ENCODE measurements at regions not wholly inside any gene's neighbourhood (a gene's known extent, or its start where the extent isn't known, plus 50 kb on each side); places are given as distances from the start of the nearest gene placed in this dataset.

GRCh38 chr9:88033359-88033702 is 59.0 kb upstream of the CDK20 start:
- Histone ChIP-seq H4K8ac (ENCODE audit: extremely low read depth, insufficient read depth, low read length) (no peak overlapping the region), H3K23me2 (ENCODE audit: low read depth, low read length) (no peaks in the 10 kb centered on the region), H3K27me3 (replicated peaks in 1 of 4; ENCODE audit: control insufficient read depth in 3 of 4, extremely low read depth in 1 of 4, insufficient read depth in 3 of 4, low read length in 3 of 4) (no peaks in the 10 kb centered on the region), H3K4ac (replicated peaks; ENCODE audit: insufficient read length, low read depth, low read length) (no peak overlapping the region), H2BK20ac (ENCODE audit: low read length) (no peak overlapping the region), H3K4me2 (ENCODE audit: insufficient read depth in 1 of 2, low read depth in 2 of 2, low read length in 2 of 2) (no peak overlapping the region), H2BK5ac (ENCODE audit: low read depth, low read length) (no peak overlapping the region), H2AFZ (ENCODE audit: low read length) (no peak overlapping the region), H3K4me1 (replicated peaks in 1 of 4; ENCODE audit: control insufficient read depth in 3 of 4, insufficient read depth in 4 of 4, low read length in 3 of 4) (peaks cover 0 to 3% (median 0%) of the 10 kb centered on the region in 4 experiments; a peak in 1 of 7 replicates), H4K20me1 (replicated peaks in 1 of 2; ENCODE audit: control insufficient read depth in 1 of 2, insufficient read depth in 2 of 2, low read length in 2 of 2) (no peaks in the 10 kb centered on the region), H4K5ac (ENCODE audit: insufficient read length, low read depth, low read length) (no peak overlapping the region), H2BK15ac (ENCODE audit: low read length) (no peak overlapping the region), H3K18ac (ENCODE audit: extremely low read depth, low read length) (no peak overlapping the region), H3K9me3 (ENCODE audit: insufficient read depth in 2 of 2, low read depth in 1 of 2, low read length in 1 of 2) (no peaks in the 10 kb centered on the region), H3K79me2 (ENCODE audit: control insufficient read depth in 1 of 2, insufficient read depth in 2 of 2, low read length in 2 of 2) (no peaks in the 10 kb centered on the region), H3K14ac (ENCODE audit: insufficient read length) (no peak overlapping the region), H4K91ac (replicated peaks; ENCODE audit: insufficient read length, low read length) (no peak overlapping the region), H3K23ac (ENCODE audit: insufficient read length) (no peak overlapping the region), H3K36me3 (ENCODE audit: control insufficient read depth in 2 of 4, insufficient read depth in 4 of 4, low read length in 3 of 4) (no peaks in the 10 kb centered on the region), H2BK120ac (replicated peaks; ENCODE audit: low read depth, low read length) (no peak overlapping the region), H3K27ac (ENCODE audit: low read depth, low read length) (no peak overlapping the region), H2AK5ac (ENCODE audit: low read depth, low read length) (no peak overlapping the region), H3K79me1 (ENCODE audit: low read depth, low read length) (no peaks in the 10 kb centered on the region), H3K56ac (replicated peaks; ENCODE audit: insufficient read length, low read depth, low read length) (no peak overlapping the region), H3K9ac (replicated peaks in 1 of 4; ENCODE audit: extremely low read depth in 1 of 4, low read depth in 3 of 4, low read length in 3 of 4) (no peak overlapping the region), H3K4me3 (ENCODE audit: extremely low read depth in 1 of 4, insufficient read depth in 2 of 4, low read depth in 3 of 4, low read length in 4 of 4) (no peak overlapping the region), H2BK12ac (ENCODE audit: low read depth, low read length) (no peak overlapping the region)
- ChIA-PET POLR2A (ENCODE audit: partially characterized antibody) (no interaction called here), CTCF (ENCODE audit: partially characterized antibody) (interaction anchor here (0.6 to 2.1 kb wide), 5 partner anchors 8 to 221 kb away, joined by 3 to 16 read pairs (median 4); no protein-coding TSS in a partner anchor)
- FAIRE-seq (no peak), DNase-seq (ENCODE audit: low read depth in 1 of 2, low spot score in 2 of 2) (no peak)
- TF ChIP-seq RFX5 (IDR thresholded peaks at IDR 0.05; ENCODE audit: borderline replicate concordance, low read depth, low read length) (no peak), CBX5 (IDR thresholded peaks at IDR 0.05; ENCODE audit: low read depth, low read length) (no peak), CHD2 (IDR thresholded peaks at IDR 0.05; ENCODE audit: low read length) (no peak), TAF1 (IDR thresholded peaks at IDR 0.05; ENCODE audit: low read depth, low read length) (no peak), MAFK (IDR thresholded peaks at IDR 0.05; ENCODE audit: low read depth, low read length) (no peak), BACH1 (IDR thresholded peaks at IDR 0.05; ENCODE audit: low read length) (no peak), CHD1 (IDR thresholded peaks at IDR 0.05; ENCODE audit: low read depth, low read length) (no peak), SP4 (IDR thresholded peaks at IDR 0.05; ENCODE audit: low read length) (no peak), TBP (IDR thresholded peaks at IDR 0.05; ENCODE audit: low read depth, low read length) (no peak), CTCF (IDR thresholded peaks at IDR 0.05; ENCODE audit: control extremely low read depth in 1 of 3, insufficient read depth in 1 of 3, low read depth in 1 of 3, low read length in 3 of 3) (no peak)
- 91% methylated on average over 3 of the region's 3 CpGs; no CpG with 5 or more reads in 1 of the 2 experiments for WGBS, 2 experiments (ENCODE audit: extremely low coverage in 1 of 2, insufficient coverage in 1 of 2, insufficient read length in 1 of 2, insufficient replicate concordance in 2 of 2, low coverage in 1 of 2, low lambda C conversion rate in 2 of 2, missing lambda C conversion rate in 1 of 2)
